GM23248 (cell line): ENCODE measurements at regions not wholly inside any gene's neighbourhood (a gene's known extent, or its start where the extent isn't known, plus 50 kb on each side); places are given as distances from the start of the nearest gene placed in this dataset.

Experiments
- EZH2 ChIP-seq: fragments of 200-600 bp; sonication (generic); IDR thresholded peaks from 2 replicates; pipeline ENCODE4 v1.6.1; 2018; ENCODE audit warnings: antibody characterized with exemption, mild to moderate bottlenecking; ENCODE audit not compliant: insufficient read depth, poor library complexity, severe bottlenecking
- EZH2phosphoT487 ChIP-seq: fragments of 200-600 bp; sonication (generic); IDR thresholded peaks from 2 replicates; pipeline ENCODE4 v1.6.1; 2018; ENCODE audit warnings: antibody characterized with exemption, moderate library complexity, mild to moderate bottlenecking, low read depth; ENCODE audit not compliant: insufficient read depth

DNA sequence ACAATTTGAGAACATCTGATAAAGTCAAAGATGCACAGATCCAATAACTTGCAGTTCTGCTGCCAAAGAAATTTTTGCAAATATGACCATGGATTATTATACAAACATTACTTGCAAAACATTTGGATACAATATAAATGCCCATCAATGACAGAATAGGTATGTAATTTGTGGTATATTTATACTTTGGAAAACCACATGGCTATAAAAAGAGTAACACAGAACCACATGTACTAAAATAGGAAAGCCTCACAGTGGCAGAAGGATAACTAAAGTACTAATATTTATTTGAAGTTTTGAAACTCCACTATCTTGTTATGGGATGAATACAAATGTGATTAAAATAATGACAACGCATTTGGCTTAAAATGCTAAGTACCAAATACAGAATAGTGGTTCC, 51.8 kb upstream of the DNAJC10 start:
- TF ChIP-seq EZH2 = no peak
- TF ChIP-seq EZH2phosphoT487 = no peak
